ENCODE measurements at regions not wholly inside any gene's neighbourhood (a gene's known extent, or its start where the extent isn't known, plus 50 kb on each side); places are given as distances from the start of the nearest gene placed in this dataset.

GRCh38 chr5:96088706-96089498 lies 127.3 kb upstream of the ELL2 start:
- TF ChIP-seq ZNF274 (IDR thresholded peaks at IDR 0.05; ENCODE audit: low read depth, low read length), result no peak

GRCh38 chr5:96087939-96088338 lies 126.3 kb upstream of the ELL2 start:
- no peak for TF ChIP-seq ZNF274 (IDR thresholded peaks at IDR 0.05; ENCODE audit: low read depth, low read length)

More at GRCh38 chr5:96088706-96089498, 127.3 kb upstream of the ELL2 start:
- H3K4me3 ChIP-seq (ENCODE audit: low read length), result no peak overlapping the region

GRCh38 chr5:96084874-96085506 lies 123.3 kb upstream of the ELL2 start:
- H3K4me3 ChIP-seq (ENCODE audit: low read length), result no peak overlapping the region
- TF ChIP-seq ZNF274 (IDR thresholded peaks at IDR 0.05; ENCODE audit: low read depth, low read length), result no peak

More at GRCh38 chr5:96087939-96088338, 126.3 kb upstream of the ELL2 start:
- H3K4me3 ChIP-seq (ENCODE audit: low read length), result no peak overlapping the region

- no peak for TF ChIP-seq ZNF274 (IDR thresholded peaks at IDR 0.05; ENCODE audit: low read depth, low read length)
- no peak overlapping the region for H3K4me3 ChIP-seq (ENCODE audit: low read length)
Observed at GRCh38 chr5:96083361-96083881, 121.8 kb upstream of the ELL2 start.

- TF ChIP-seq ZNF274 (IDR thresholded peaks at IDR 0.05; ENCODE audit: low read depth, low read length), result no peak
- H3K4me3 ChIP-seq (ENCODE audit: low read length), result no peak overlapping the region
Observed at GRCh38 chr5:96081276-96081858, 119.7 kb upstream of the ELL2 start.

- TF ChIP-seq ZNF274 (IDR thresholded peaks at IDR 0.05; ENCODE audit: low read depth, low read length), result no peak
- H3K4me3 ChIP-seq (ENCODE audit: low read length), result no peak overlapping the region
Observed at GRCh38 chr5:96080557-96080956, 118.9 kb upstream of the ELL2 start.

GRCh38 chr5:96079962-96080361 lies 118.3 kb upstream of the ELL2 start:
- no peak for TF ChIP-seq ZNF274 (IDR thresholded peaks at IDR 0.05; ENCODE audit: low read depth, low read length)
- H3K4me3 ChIP-seq (ENCODE audit: low read length), result no peak overlapping the region

- no peak overlapping the region for H3K4me3 ChIP-seq (ENCODE audit: low read length)
- TF ChIP-seq ZNF274 (IDR thresholded peaks at IDR 0.05; ENCODE audit: low read depth, low read length), result no peak
Observed at GRCh38 chr5:96079075-96079474, 117.4 kb upstream of the ELL2 start.

GRCh38 chr5:96076451-96076850 lies 114.8 kb upstream of the ELL2 start:
- H3K4me3 ChIP-seq (ENCODE audit: low read length), result no peak overlapping the region
- no peak for TF ChIP-seq ZNF274 (IDR thresholded peaks at IDR 0.05; ENCODE audit: low read depth, low read length)

- TF ChIP-seq ZNF274 (IDR thresholded peaks at IDR 0.05; ENCODE audit: low read depth, low read length), result no peak
- H3K4me3 ChIP-seq (ENCODE audit: low read length), result no peak overlapping the region
Observed at GRCh38 chr5:96075579-96076289, 114.1 kb upstream of the ELL2 start.

GRCh38 chr5:96074870-96075269 lies 113.2 kb upstream of the ELL2 start:
- TF ChIP-seq ZNF274 (IDR thresholded peaks at IDR 0.05; ENCODE audit: low read depth, low read length), result no peak
- no peak overlapping the region for H3K4me3 ChIP-seq (ENCODE audit: low read length)

- no peak for TF ChIP-seq ZNF274 (IDR thresholded peaks at IDR 0.05; ENCODE audit: low read depth, low read length)
- no peak overlapping the region for H3K4me3 ChIP-seq (ENCODE audit: low read length)
Observed at GRCh38 chr5:96074460-96074859, 112.8 kb upstream of the ELL2 start.

GRCh38 chr5:96072791-96073165 lies 111.1 kb upstream of the ELL2 start:
- no peak overlapping the region for H3K4me3 ChIP-seq (ENCODE audit: low read length)
- TF ChIP-seq ZNF274 (IDR thresholded peaks at IDR 0.05; ENCODE audit: low read depth, low read length), result no peak

GRCh38 chr5:96072138-96072790 lies 110.6 kb upstream of the ELL2 start:
- no peak for TF ChIP-seq ZNF274 (IDR thresholded peaks at IDR 0.05; ENCODE audit: low read depth, low read length)
- H3K4me3 ChIP-seq (ENCODE audit: low read length), result no peak overlapping the region
